ENCODE measurements at regions not wholly inside any gene's neighbourhood (a gene's known extent, or its start where the extent isn't known, plus 50 kb on each side); places are given as distances from the start of the nearest gene placed in this dataset.

DNA sequence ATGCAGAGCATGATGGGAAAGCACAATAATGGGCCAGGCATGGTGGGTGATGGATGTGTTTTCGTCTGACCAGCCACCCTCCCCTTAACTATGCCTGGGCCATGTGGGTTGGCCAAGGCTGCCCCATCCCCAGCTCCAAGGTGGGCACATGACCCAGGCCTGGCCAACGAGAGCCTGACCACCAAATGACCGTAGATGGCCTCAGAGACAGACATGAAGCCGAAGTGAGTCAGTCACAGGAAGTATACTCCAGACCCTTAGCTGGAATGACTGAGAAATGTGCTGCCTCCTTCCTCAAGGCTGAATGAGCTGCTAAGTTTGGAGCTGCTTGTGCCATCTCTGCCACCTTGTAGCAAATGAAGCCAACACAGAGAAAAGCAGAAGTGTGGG lies 233.6 kb downstream of the BCL11B start:
- Mint-ChIP-seq H3K9me3 (no peaks in the 10 kb centered on the region), H3K27me3 (peaks cover 9 to 30% of the 10 kb centered on the region in 2 donors), H3K4me3 (no peak overlapping the region), H3K4me1 (ENCODE audit: low read depth in 2 of 2) (peaks cover 4 to 8% of the 10 kb centered on the region in 2 donors), H3K36me3 (ENCODE audit: insufficient read depth) (no peaks in the 10 kb centered on the region), H3K27ac (no peak overlapping the region)
- ATAC-seq (replicated peaks) (no peak), DNase-seq (no peak)

- peaks cover 8 to 20% of the 10 kb centered on the region in 2 donors for H3K27me3 Mint-ChIP-seq
- H3K36me3 Mint-ChIP-seq (ENCODE audit: insufficient read depth) = peaks cover 4% of the 10 kb centered on the region
- H3K9me3 Mint-ChIP-seq = no peaks in the 10 kb centered on the region
- H3K4me3 Mint-ChIP-seq = no peak overlapping the region
- DNase-seq (no peak), ATAC-seq (replicated peaks) (no peak)
- no peak overlapping the region for H3K27ac Mint-ChIP-seq
- H3K4me1 Mint-ChIP-seq (ENCODE audit: low read depth in 2 of 2) = peaks cover 4 to 7% of the 10 kb centered on the region in 2 donors
These were observed 232.5 kb downstream of the BCL11B start for GRCh38 chr14:99039331-99040041.

- Mint-ChIP-seq H3K4me1 (ENCODE audit: low read depth in 2 of 2) (peaks cover 4 to 6% of the 10 kb centered on the region in 2 donors), H3K9me3 (no peaks in the 10 kb centered on the region), H3K27ac (no peak overlapping the region), H3K36me3 (ENCODE audit: insufficient read depth) (peaks cover 4% of the 10 kb centered on the region), H3K4me3 (no peak overlapping the region), H3K27me3 (peaks cover 2 to 15% of the 10 kb centered on the region in 2 donors)
- no peak for ATAC-seq (replicated peaks)
- DNase-seq = no peak
These were observed 231.9 kb downstream of the BCL11B start for GRCh38 chr14:99040052-99040451.

GRCh38 chr14:99040711-99041110 lies 231.3 kb downstream of the BCL11B start:
- Mint-ChIP-seq H3K9me3 (no peaks in the 10 kb centered on the region), H3K4me3 (no peak overlapping the region), H3K27me3 (peaks cover 0 to 9% of the 10 kb centered on the region in 2 donors), H3K4me1 (ENCODE audit: low read depth in 2 of 2) (peaks cover 6 to 12% of the 10 kb centered on the region in 2 donors), H3K27ac (no peak overlapping the region), H3K36me3 (ENCODE audit: insufficient read depth) (peaks cover 4% of the 10 kb centered on the region)
- DNase-seq = no peak
- ATAC-seq (replicated peaks) = no peak

DNA sequence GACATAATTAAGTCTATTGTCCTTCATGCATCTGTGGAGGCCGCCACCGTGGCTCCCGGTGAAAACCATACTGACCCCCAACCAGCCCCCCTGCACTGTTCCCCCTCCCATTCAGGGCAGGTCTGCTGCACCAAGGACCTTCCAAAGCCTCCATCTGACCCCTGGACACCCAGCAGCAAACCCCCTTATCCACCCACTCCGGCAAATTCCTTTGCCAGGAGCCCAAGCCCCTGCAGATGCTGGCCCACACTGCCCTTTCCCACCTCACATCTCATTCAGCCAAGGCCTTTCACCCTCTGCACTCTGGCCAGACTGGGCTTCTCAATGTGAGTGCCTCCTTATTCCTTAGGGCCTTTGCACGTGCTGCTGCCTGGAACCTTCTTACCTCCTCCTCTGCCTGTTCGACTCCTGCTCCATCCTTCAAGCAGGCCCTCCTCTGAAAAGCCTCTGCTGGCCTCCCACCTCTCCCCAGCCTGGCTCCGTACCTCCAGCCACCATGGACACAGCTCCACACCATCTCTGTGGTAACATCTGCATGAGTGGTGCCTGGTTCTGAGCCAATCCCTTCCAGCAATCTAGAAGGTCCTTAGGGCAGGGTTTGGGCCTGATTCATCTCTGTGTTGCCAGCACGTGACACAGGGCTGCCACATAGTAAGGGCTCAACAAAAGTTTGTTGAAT lies 230.7 kb downstream of the BCL11B start:
- Mint-ChIP-seq H3K27me3 (peaks cover 0 to 8% of the 10 kb centered on the region in 2 donors), H3K9me3 (no peaks in the 10 kb centered on the region), H3K4me1 (ENCODE audit: low read depth in 2 of 2) (peaks cover 8 to 18% of the 10 kb centered on the region in 2 donors), H3K4me3 (no peak overlapping the region), H3K27ac (peak overlapping the region in 1 of 2 donors; percentile 55), H3K36me3 (ENCODE audit: insufficient read depth) (peaks cover 4% of the 10 kb centered on the region)
- no peak for DNase-seq
- ATAC-seq (replicated peaks) = no peak

GRCh38 chr14:99041820-99042174 lies 230.2 kb downstream of the BCL11B start:
- Mint-ChIP-seq H3K27ac (no peak overlapping the region), H3K4me3 (no peak overlapping the region), H3K4me1 (ENCODE audit: low read depth in 2 of 2) (peaks cover 11 to 22% of the 10 kb centered on the region in 2 donors), H3K9me3 (no peaks in the 10 kb centered on the region), H3K36me3 (ENCODE audit: insufficient read depth) (peaks cover 4% of the 10 kb centered on the region), H3K27me3 (peaks cover 0 to 3% of the 10 kb centered on the region in 2 donors)
- ATAC-seq (replicated peaks) (no peak), DNase-seq (no peak)

- Mint-ChIP-seq H3K4me3 (no peak overlapping the region), H3K36me3 (ENCODE audit: insufficient read depth) (peaks cover 4% of the 10 kb centered on the region), H3K27ac (no peak overlapping the region), H3K27me3 (no peaks in the 10 kb centered on the region), H3K4me1 (ENCODE audit: low read depth in 2 of 2) (peaks cover 13 to 29% of the 10 kb centered on the region in 2 donors), H3K9me3 (no peaks in the 10 kb centered on the region)
- no peak for ATAC-seq (replicated peaks)
- no peak for DNase-seq
These were observed 229.4 kb downstream of the BCL11B start for GRCh38 chr14:99042381-99043266.

DNA sequence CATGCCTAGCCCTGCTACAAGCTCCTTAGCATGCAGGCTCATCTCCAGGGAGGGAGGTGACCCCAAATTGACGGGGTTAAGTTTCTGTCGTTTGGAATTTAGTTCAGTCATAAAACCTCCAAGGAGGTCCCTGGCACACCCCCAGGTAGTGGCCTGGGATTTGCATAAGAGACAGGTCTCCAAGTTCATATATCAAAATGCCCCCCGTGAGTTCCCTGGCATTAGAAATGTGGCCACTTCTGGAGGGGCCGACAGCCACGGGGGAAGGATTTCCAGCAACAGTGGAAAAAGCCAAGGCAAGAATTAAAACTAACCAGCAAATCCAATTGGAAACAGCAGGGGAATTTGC lies 228.8 kb downstream of the BCL11B start:
- no peak overlapping the region for H3K4me3 Mint-ChIP-seq
- no peaks in the 10 kb centered on the region for H3K27me3 Mint-ChIP-seq
- ATAC-seq (replicated peaks) (no peak), DNase-seq (no peak)
- peaks cover 18 to 35% of the 10 kb centered on the region in 2 donors for H3K4me1 Mint-ChIP-seq (ENCODE audit: low read depth in 2 of 2)
- no peaks in the 10 kb centered on the region for H3K9me3 Mint-ChIP-seq
- peaks cover 4% of the 10 kb centered on the region for H3K36me3 Mint-ChIP-seq (ENCODE audit: insufficient read depth)
- H3K27ac Mint-ChIP-seq = no peak overlapping the region

DNA sequence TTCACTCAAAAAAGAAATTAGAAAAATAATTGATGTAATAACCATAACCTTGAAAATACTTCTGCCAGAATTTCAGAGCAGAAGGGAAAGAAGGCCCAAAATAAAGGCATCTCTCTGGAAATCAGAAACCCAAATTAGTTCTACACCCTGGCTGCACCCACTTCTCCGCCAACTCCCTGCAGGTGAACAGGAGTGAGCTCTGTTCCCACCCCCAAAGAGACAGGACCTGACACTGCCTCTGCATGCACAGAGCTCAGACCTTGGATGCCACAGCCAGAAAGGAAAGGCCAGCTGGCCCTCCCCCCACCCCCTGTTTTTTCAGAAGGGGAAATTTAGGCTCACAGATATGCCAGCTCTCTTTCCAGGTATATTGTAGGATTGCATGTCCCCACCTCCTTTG lies 228.2 kb downstream of the BCL11B start:
- DNase-seq (no peak), ATAC-seq (replicated peaks) (no peak)
- H3K4me1 Mint-ChIP-seq (ENCODE audit: low read depth in 2 of 2) = peaks cover 23 to 40% of the 10 kb centered on the region in 2 donors
- no peak overlapping the region for H3K27ac Mint-ChIP-seq
- H3K27me3 Mint-ChIP-seq = no peaks in the 10 kb centered on the region
- peaks cover 4% of the 10 kb centered on the region for H3K36me3 Mint-ChIP-seq (ENCODE audit: insufficient read depth)
- H3K9me3 Mint-ChIP-seq = no peaks in the 10 kb centered on the region
- H3K4me3 Mint-ChIP-seq = no peak overlapping the region

DNA sequence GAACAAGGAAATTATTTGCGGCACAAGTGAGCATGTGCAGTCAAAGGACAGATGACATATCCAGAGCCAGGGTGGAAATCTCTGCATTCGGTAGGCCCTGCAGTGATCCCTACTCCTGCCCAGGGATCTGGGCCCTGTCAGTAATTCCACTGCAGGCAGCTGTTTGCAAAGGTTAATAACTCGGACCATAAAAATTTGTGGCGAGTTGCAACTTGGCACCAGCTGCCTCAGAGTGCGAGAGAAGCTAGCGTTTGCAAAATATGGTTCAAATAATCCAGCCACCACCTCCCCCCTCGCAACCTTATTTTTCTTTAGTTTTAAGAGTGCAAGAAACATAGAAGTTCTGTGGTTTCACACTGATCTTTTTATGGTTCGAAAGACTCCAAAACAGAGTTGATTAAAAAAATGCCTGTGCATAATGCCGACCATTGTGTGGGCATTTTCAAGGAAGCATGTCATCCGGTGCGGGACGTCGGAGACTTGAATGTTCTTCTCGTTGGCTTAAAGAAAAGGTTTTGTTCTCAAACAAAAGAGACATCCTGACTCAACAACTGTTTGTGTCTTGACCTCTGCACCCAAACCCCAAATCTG lies 224.5 kb downstream of the BCL11B start:
- peak overlapping the region; percentile 11 to 26 for H3K4me3 Mint-ChIP-seq
- no peaks in the 10 kb centered on the region for H3K27me3 Mint-ChIP-seq
- ATAC-seq (replicated peaks) = peak; percentile 61
- H3K9me3 Mint-ChIP-seq = peaks cover 2 to 8% of the 10 kb centered on the region in 2 donors
- peak overlapping the region in 1 of 2 donors; percentile 71 for H3K27ac Mint-ChIP-seq
- peak in 1 of 3 experiments; percentile 4 for DNase-seq
- H3K36me3 Mint-ChIP-seq (ENCODE audit: insufficient read depth) = peaks cover 4% of the 10 kb centered on the region
- peaks cover 20 to 55% of the 10 kb centered on the region in 2 donors for H3K4me1 Mint-ChIP-seq (ENCODE audit: low read depth in 2 of 2)

DNA sequence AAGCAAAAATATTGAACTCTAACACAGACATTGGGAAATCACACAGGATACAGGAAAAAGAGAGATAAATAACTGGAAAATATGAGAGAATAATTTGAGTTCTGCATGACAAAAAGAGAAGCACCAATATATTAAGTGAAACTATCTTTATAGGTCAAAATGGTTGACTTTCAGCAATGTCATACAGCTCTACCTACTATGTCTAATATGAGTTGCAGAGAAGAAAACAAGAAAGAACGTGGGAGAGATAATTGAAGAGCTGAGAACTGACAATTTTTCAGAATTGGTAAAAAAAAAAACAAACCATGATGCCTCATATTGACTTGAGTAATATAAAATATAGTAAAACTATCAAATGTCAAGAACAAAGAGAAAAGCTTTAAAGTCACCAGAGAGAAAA lies 221.7 kb downstream of the BCL11B start:
- Mint-ChIP-seq H3K9me3 (peaks cover 3 to 8% of the 10 kb centered on the region in 2 donors), H3K27me3 (no peaks in the 10 kb centered on the region), H3K4me3 (no peak overlapping the region), H3K4me1 (ENCODE audit: low read depth in 2 of 2) (peaks cover 30 to 69% of the 10 kb centered on the region in 2 donors), H3K36me3 (ENCODE audit: insufficient read depth) (no peaks in the 10 kb centered on the region), H3K27ac (no peak overlapping the region)
- ATAC-seq (replicated peaks) = no peak
- no peak for DNase-seq

- peaks cover 4% of the 10 kb centered on the region for H3K36me3 Mint-ChIP-seq (ENCODE audit: insufficient read depth)
- H3K4me1 Mint-ChIP-seq (ENCODE audit: low read depth in 2 of 2) = peaks cover 37 to 68% of the 10 kb centered on the region in 2 donors
- H3K9me3 Mint-ChIP-seq = peaks cover 3 to 8% of the 10 kb centered on the region in 2 donors
- no peaks in the 10 kb centered on the region for H3K27me3 Mint-ChIP-seq
- ATAC-seq (replicated peaks) (no peak), DNase-seq (no peak)
- H3K4me3 Mint-ChIP-seq = no peak overlapping the region
- no peak overlapping the region for H3K27ac Mint-ChIP-seq
These were observed 219.5 kb downstream of the BCL11B start for GRCh38 chr14:99052467-99052866.

- H3K4me3 Mint-ChIP-seq = peak overlapping the region in 1 of 2 donors; percentile 13
- no peak for ATAC-seq (replicated peaks)
- peaks cover 3 to 8% of the 10 kb centered on the region in 2 donors for H3K9me3 Mint-ChIP-seq
- peak overlapping the region; percentile 85 to 90 for H3K27ac Mint-ChIP-seq
- no peaks in the 10 kb centered on the region for H3K27me3 Mint-ChIP-seq
- no peak for DNase-seq
- peaks cover 4% of the 10 kb centered on the region for H3K36me3 Mint-ChIP-seq (ENCODE audit: insufficient read depth)
- H3K4me1 Mint-ChIP-seq (ENCODE audit: low read depth in 2 of 2) = peaks cover 28 to 46% of the 10 kb centered on the region in 2 donors
These were observed 217.0 kb downstream of the BCL11B start for GRCh38 chr14:99055019-99055418.
